ENCODE measurements at regions not wholly inside any gene's neighbourhood (a gene's known extent, or its start where the extent isn't known, plus 50 kb on each side); places are given as distances from the start of the nearest gene placed in this dataset.
"Not testable (repeated sequence)": the region's sequence is repeated elsewhere in the genome, so short reads cannot be mapped to it uniquely, and the experiment has no call there.

GRCh38 chr7:66413379-66414114, 208.4 kb downstream of the TPST1 start:
- peak; percentile 78 for DNase-seq

- no peak for DNase-seq
These were observed 210.6 kb downstream of the TPST1 start for GRCh38 chr7:66415659-66416265.

GRCh38 chr7:66418537-66418936, 210.1 kb upstream of the KCTD7 start:
- DNase-seq: no peak

- no peak for DNase-seq
These were observed 209.5 kb upstream of the KCTD7 start for GRCh38 chr7:66419210-66419609.

- DNase-seq: no peak
These were observed 206.7 kb upstream of the KCTD7 start for GRCh38 chr7:66421830-66422475.

- DNase-seq: no peak
These were observed 205.0 kb upstream of the KCTD7 start for GRCh38 chr7:66423729-66424128.

- no peak for DNase-seq
These were observed 202.3 kb upstream of the KCTD7 start for GRCh38 chr7:66426332-66426731.

GRCh38 chr7:66426996-66427395, 201.7 kb upstream of the KCTD7 start:
- DNase-seq: no peak

GRCh38 chr7:66427956-66428355, 200.7 kb upstream of the KCTD7 start:
- no peak for DNase-seq

- DNase-seq: no peak
These were observed 199.1 kb upstream of the KCTD7 start for GRCh38 chr7:66429498-66430163.

- no peak for DNase-seq
These were observed 198.5 kb upstream of the KCTD7 start for GRCh38 chr7:66430164-66430545.

GRCh38 chr7:66438703-66439405, 189.8 kb upstream of the KCTD7 start:
- DNase-seq: not testable (repeated sequence)

- no peak for DNase-seq
These were observed 186.3 kb upstream of the KCTD7 start for GRCh38 chr7:66442385-66442784.

- DNase-seq: no peak
These were observed 184.7 kb upstream of the KCTD7 start for GRCh38 chr7:66443946-66444345.

GRCh38 chr7:66447007-66447406, 181.7 kb upstream of the KCTD7 start:
- not testable (repeated sequence) for DNase-seq

GRCh38 chr7:66450814-66451213, 177.9 kb upstream of the KCTD7 start:
- DNase-seq: not testable (repeated sequence)

- not testable (repeated sequence) for DNase-seq
These were observed 177.0 kb upstream of the KCTD7 start for GRCh38 chr7:66451713-66452112.

GRCh38 chr7:66452165-66452564, 176.5 kb upstream of the KCTD7 start:
- no peak for DNase-seq

GRCh38 chr7:66453340-66453739, 175.3 kb upstream of the KCTD7 start:
- DNase-seq: no peak

GRCh38 chr7:66454600-66455225, 174.0 kb upstream of the KCTD7 start:
- no peak for DNase-seq

- DNase-seq: not testable (repeated sequence)
These were observed 173.2 kb upstream of the KCTD7 start for GRCh38 chr7:66455432-66455831.

GRCh38 chr7:66456431-66456830, 172.2 kb upstream of the KCTD7 start:
- DNase-seq: not testable (repeated sequence)
